H9 (cell line): ENCODE measurements at regions not wholly inside any gene's neighbourhood (a gene's known extent, or its start where the extent isn't known, plus 50 kb on each side); places are given as distances from the start of the nearest gene placed in this dataset.

ENCODE experiments used
- DNase-seq: peaks from one replicate; pipeline ENCODE4 v3.0.0-alpha.2; 2017
- H2AFZ ChIP-seq: one replicate; pipeline ENCODE4 v1.6.1; 2013; ENCODE audit warnings: mild to moderate bottlenecking, low read length, control low read depth, moderate library complexity
- H2AK5ac ChIP-seq: 2 replicates; pipeline ENCODE4 v1.6.1; 2013; ENCODE audit warnings: low read length, control low read depth, mixed read lengths; ENCODE audit not compliant: insufficient read length
- H2BK120ac ChIP-seq: one replicate; pipeline ENCODE4 v1.6.1; 2013; ENCODE audit warnings: low read depth, mild to moderate bottlenecking, low read length, control low read depth, inconsistent platforms; ENCODE audit not compliant: poor library complexity, severe bottlenecking
- H2BK12ac ChIP-seq: 2 replicates; pipeline ENCODE4 v1.6.1; 2013; ENCODE audit warnings: low read length, control low read depth, mixed read lengths, low read depth; ENCODE audit not compliant: insufficient read length
- H2BK15ac ChIP-seq: 2 replicates; pipeline ENCODE4 v1.6.1; 2013; ENCODE audit warnings: low read depth, low read length, control low read depth
- H2BK20ac ChIP-seq: one replicate; pipeline ENCODE4 v1.6.1; 2013; ENCODE audit warnings: low read depth, mild to moderate bottlenecking, low read length, control low read depth, inconsistent platforms; ENCODE audit not compliant: poor library complexity, severe bottlenecking
- H2BK5ac ChIP-seq: 2 replicates; pipeline ENCODE4 v1.6.1; 2013; ENCODE audit warnings: low read length, control low read depth, mixed read lengths; ENCODE audit not compliant: insufficient read length
- H3K14ac ChIP-seq: 2 replicates; pipeline ENCODE4 v1.6.1; 2013; ENCODE audit warnings: low read length, control low read depth; ENCODE audit not compliant: insufficient read depth
- H3K18ac ChIP-seq: 2 replicates; pipeline ENCODE4 v1.6.1; 2013; ENCODE audit warnings: low read depth, mild to moderate bottlenecking, mixed read lengths, low read length, control low read depth; ENCODE audit not compliant: insufficient read length
- H3K23ac ChIP-seq: 2 replicates; pipeline ENCODE4 v1.6.1; 2013; ENCODE audit warnings: low read length, control low read depth, mixed read lengths, low read depth; ENCODE audit not compliant: insufficient read length
- H3K23me2 ChIP-seq: 2 replicates; pipeline ENCODE4 v1.6.1; 2013; ENCODE audit warnings: low read depth, mild to moderate bottlenecking, mixed read lengths, low read length, control low read depth; ENCODE audit not compliant: insufficient read length, poor library complexity, severe bottlenecking
- H3K27ac ChIP-seq: 2 replicates; pipeline ENCODE4 v1.5.1; 2013; ENCODE audit warnings: low read length, control low read depth, mixed read lengths, low read depth; ENCODE audit not compliant: insufficient read length
- H3K27me3 ChIP-seq: 2 replicates; pipeline ENCODE4 v1.6.1; 2013; ENCODE audit warnings: low read length, control low read depth, inconsistent platforms; ENCODE audit not compliant: insufficient read depth
- H3K4ac ChIP-seq: 2 replicates; pipeline ENCODE4 v1.6.1; 2013; ENCODE audit warnings: low read depth, mild to moderate bottlenecking, control low read depth, inconsistent platforms, low read length, moderate library complexity
- H3K4me1 ChIP-seq: 2 replicates; pipeline ENCODE4 v1.6.1; 2013; ENCODE audit warnings: low read length, control low read depth, inconsistent platforms; ENCODE audit not compliant: insufficient read depth
- H3K4me2 ChIP-seq: 2 replicates; pipeline ENCODE4 v1.6.1; 2013; ENCODE audit warnings: low read length, control low read depth, mixed read lengths; ENCODE audit not compliant: insufficient read length, insufficient read depth
- H3K56ac ChIP-seq: 2 replicates; pipeline ENCODE4 v1.6.1; 2013; ENCODE audit warnings: low read depth, mild to moderate bottlenecking, mixed read lengths, low read length, control low read depth; ENCODE audit not compliant: insufficient read length
- H3K79me1 ChIP-seq: 2 replicates; pipeline ENCODE4 v1.6.1; 2013; ENCODE audit warnings: low read depth, mild to moderate bottlenecking, moderate library complexity, low read length, control low read depth, inconsistent platforms; ENCODE audit not compliant: insufficient read depth, poor library complexity, severe bottlenecking
- H3K79me2 ChIP-seq: 2 replicates; pipeline ENCODE4 v1.6.1; 2013; ENCODE audit warnings: low read length, control low read depth, inconsistent platforms; ENCODE audit not compliant: insufficient read depth
- H3K9ac ChIP-seq: 2 replicates; pipeline ENCODE4 v1.6.1; 2013; ENCODE audit warnings: low read length, control low read depth, mixed read lengths; ENCODE audit not compliant: insufficient read length; ENCODE audit errors: extremely low read depth
- H3K9me3 ChIP-seq: one replicate; pipeline ENCODE4 v1.6.1; 2013; ENCODE audit warnings: low read depth, low read length, inconsistent platforms; ENCODE audit not compliant: control insufficient read depth
- H3T11ph ChIP-seq: one replicate; pipeline ENCODE4 v1.6.1; 2013; ENCODE audit warnings: mild to moderate bottlenecking, low read length, control low read depth, inconsistent platforms
- H4K20me1 ChIP-seq: one replicate; pipeline ENCODE4 v1.6.1; 2013; ENCODE audit not compliant: control insufficient read depth, insufficient read length, insufficient read depth
- H4K5ac ChIP-seq: 2 replicates; pipeline ENCODE4 v1.6.1; 2013; ENCODE audit warnings: low read depth, mild to moderate bottlenecking, mixed read lengths, low read length, control low read depth; ENCODE audit not compliant: insufficient read length
- H4K8ac ChIP-seq: replicated peaks from 2 replicates; pipeline ENCODE4 v1.6.1; 2013; ENCODE audit warnings: low read length, control low read depth, mixed read lengths, low read depth; ENCODE audit not compliant: insufficient read length
- H4K91ac ChIP-seq: 2 replicates; pipeline ENCODE4 v1.6.1; 2013; ENCODE audit warnings: low read depth, mild to moderate bottlenecking, moderate library complexity, mixed read lengths, low read length, control low read depth; ENCODE audit not compliant: insufficient read length
- H3K27ac Mint-ChIP-seq, 3 experiments: 2 replicates in 2 of 3; 3 replicates in 1 of 3; pipeline ENCODE4 v1.8.0; 2020 to 2021; ENCODE audit warnings: mixed read lengths in 3 of 3, mild to moderate bottlenecking in 1 of 3, moderate library complexity in 1 of 3
- H3K27me3 Mint-ChIP-seq: 2 replicates; pipeline ENCODE4 v1.8.0; 2021; ENCODE audit warnings: low read depth, mild to moderate bottlenecking, moderate library complexity, mixed read lengths
- H3K36me3 Mint-ChIP-seq, 3 experiments: 2 replicates in 2 of 3; 3 replicates in 1 of 3; pipeline ENCODE4 v1.8.0; 2020 to 2021; ENCODE audit warnings: low read depth in 3 of 3, mixed read lengths in 3 of 3; ENCODE audit not compliant: insufficient read depth in 1 of 3
- H3K4me1 Mint-ChIP-seq, 2 experiments: 2 replicates each; pipeline ENCODE4 v1.8.0; 2020; ENCODE audit warnings: mixed read lengths in 2 of 2
- H3K4me3 Mint-ChIP-seq, 2 experiments: 2 replicates in 1 of 2; 3 replicates in 1 of 2; pipeline ENCODE4 v1.8.0; 2020 to 2021; ENCODE audit warnings: mild to moderate bottlenecking in 2 of 2, mixed read lengths in 2 of 2, moderate library complexity in 1 of 2
- H3K9me3 Mint-ChIP-seq, 2 experiments: 2 replicates in 1 of 2; 3 replicates in 1 of 2; pipeline ENCODE4 v1.8.0; 2020; ENCODE audit warnings: mild to moderate bottlenecking in 2 of 2, mixed read lengths in 2 of 2, moderate library complexity in 1 of 2
- WGBS: extraction: QIAGEN DNeasy Blood & Tissue Kit; methylation state at CpG from one replicate; pipeline ENCODE4 v1.1.7; 2013; ENCODE audit warnings: missing lambda C conversion rate, low lambda C conversion rate, mixed read lengths; ENCODE audit not compliant: insufficient read length; ENCODE audit errors: extremely low coverage; 5-methylcytosine and 5-hydroxymethylcytosine counted together
- TF ChIP-seq, protein P1 (sequence below): fragments of 200-600 bp; sonication (generic); conservative IDR thresholded peaks from 3 replicates; pipeline ENCODE4 v1.8.0; 2021; ENCODE audit warnings: antibody characterized with exemption, mild to moderate bottlenecking

DNA sequence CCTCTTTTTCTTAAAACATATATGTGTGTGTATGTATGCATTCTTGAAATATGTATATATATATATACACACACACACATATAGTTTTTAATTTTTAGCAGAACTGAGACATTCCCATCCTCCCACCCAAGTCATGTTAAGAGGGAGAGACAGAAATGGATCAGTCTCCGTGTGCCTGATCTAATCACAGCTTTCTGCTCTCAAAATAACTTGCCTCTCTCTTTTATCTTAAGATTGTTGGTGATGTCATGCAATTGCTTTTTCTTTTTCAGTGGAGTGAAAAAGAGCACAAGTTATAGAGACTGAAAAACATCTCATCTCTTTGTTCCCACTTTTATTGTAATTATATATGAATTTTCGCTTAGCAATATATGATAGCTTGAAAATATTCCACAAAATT is 279.9 kb upstream of the DOK6 start:
- Histone ChIP-seq H3K18ac (no peak overlapping the region), H3K56ac (no peak overlapping the region), H3K23me2 (no peaks in the 10 kb centered on the region), H3K27me3 (no peaks in the 10 kb centered on the region), H3K27ac (no peak overlapping the region), H3K9ac (no peak overlapping the region), H3K14ac (no peak overlapping the region), H3K4me2 (no peak overlapping the region), H3T11ph (no peak overlapping the region), H4K91ac (no peak overlapping the region), H2BK20ac (no peak overlapping the region), H2BK12ac (no peak overlapping the region), H2BK120ac (no peak overlapping the region), H3K23ac (no peak overlapping the region), H3K79me1 (no peaks in the 10 kb centered on the region), H2BK15ac (no peak overlapping the region), H3K4me1 (no peaks in the 10 kb centered on the region), H4K20me1 (no peaks in the 10 kb centered on the region), H4K8ac (no peak overlapping the region), H3K79me2 (no peaks in the 10 kb centered on the region), H2BK5ac (no peak overlapping the region), H4K5ac (no peak overlapping the region), H3K4ac (no peak overlapping the region), H3K9me3 (no peaks in the 10 kb centered on the region), H2AK5ac (no peak overlapping the region), H2AFZ (no peak overlapping the region)
- H3K27me3 Mint-ChIP-seq, result no peaks in the 10 kb centered on the region
- H3K4me1 Mint-ChIP-seq, result no peaks in the 10 kb centered on the region
- DNase-seq, result no peak
- H3K27ac Mint-ChIP-seq, result no peak overlapping the region
- H3K9me3 Mint-ChIP-seq, result no peaks in the 10 kb centered on the region
- H3K4me3 Mint-ChIP-seq, result no peak overlapping the region
- WGBS, result no CpG with 5 or more reads among the region's 2 CpGs
- TF ChIP-seq, protein P1, sequence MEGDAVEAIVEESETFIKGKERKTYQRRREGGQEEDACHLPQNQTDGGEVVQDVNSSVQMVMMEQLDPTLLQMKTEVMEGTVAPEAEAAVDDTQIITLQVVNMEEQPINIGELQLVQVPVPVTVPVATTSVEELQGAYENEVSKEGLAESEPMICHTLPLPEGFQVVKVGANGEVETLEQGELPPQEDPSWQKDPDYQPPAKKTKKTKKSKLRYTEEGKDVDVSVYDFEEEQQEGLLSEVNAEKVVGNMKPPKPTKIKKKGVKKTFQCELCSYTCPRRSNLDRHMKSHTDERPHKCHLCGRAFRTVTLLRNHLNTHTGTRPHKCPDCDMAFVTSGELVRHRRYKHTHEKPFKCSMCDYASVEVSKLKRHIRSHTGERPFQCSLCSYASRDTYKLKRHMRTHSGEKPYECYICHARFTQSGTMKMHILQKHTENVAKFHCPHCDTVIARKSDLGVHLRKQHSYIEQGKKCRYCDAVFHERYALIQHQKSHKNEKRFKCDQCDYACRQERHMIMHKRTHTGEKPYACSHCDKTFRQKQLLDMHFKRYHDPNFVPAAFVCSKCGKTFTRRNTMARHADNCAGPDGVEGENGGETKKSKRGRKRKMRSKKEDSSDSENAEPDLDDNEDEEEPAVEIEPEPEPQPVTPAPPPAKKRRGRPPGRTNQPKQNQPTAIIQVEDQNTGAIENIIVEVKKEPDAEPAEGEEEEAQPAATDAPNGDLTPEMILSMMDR, result no peak
- no peaks in the 10 kb centered on the region for H3K36me3 Mint-ChIP-seq
